ENCODE measurements at regions not wholly inside any gene's neighbourhood (a gene's known extent, or its start where the extent isn't known, plus 50 kb on each side); places are given as distances from the start of the nearest gene placed in this dataset.
A peak's percentile ranks its signal among the peaks of the same experiment; 100 is the strongest.
"Not testable (repeated sequence)": the region's sequence is repeated elsewhere in the genome, so short reads cannot be mapped to it uniquely, and the experiment has no call there.

- H3K4me3 ChIP-seq, result no peak overlapping the region
- H3K27me3 ChIP-seq, result peaks cover 0 to 6% of the 10 kb centered on the region in 2 donors
- no peaks in the 10 kb centered on the region for H3K4me1 ChIP-seq
- TF ChIP-seq CTCF (IDR thresholded peaks at IDR 0.05), result no peak
- H3K27ac ChIP-seq, result no peak overlapping the region
- no peaks in the 10 kb centered on the region for H3K36me3 ChIP-seq
- no peaks in the 10 kb centered on the region for H3K9me3 ChIP-seq
- ATAC-seq, result no peak
- intact Hi-C loops (cut with DNase I), result no loop called here
- no peak for DNase-seq
These were observed 69.7 kb downstream of the BMP15 start for GRCh38 chrX:50980251-50980650.

- peak; percentile 22 to 64 for TF ChIP-seq CTCF (IDR thresholded peaks at IDR 0.05)
- H3K4me3 ChIP-seq, result no peak overlapping the region
- ATAC-seq (peak; percentile 74), DNase-seq (peak in 2 of 4 donors; percentile 4 to 17)
- intact Hi-C loops (cut with DNase I), result no loop called here
- no peaks in the 10 kb centered on the region for H3K9me3 ChIP-seq
- H3K36me3 ChIP-seq, result no peaks in the 10 kb centered on the region
- no peaks in the 10 kb centered on the region for H3K4me1 ChIP-seq
- H3K27me3 ChIP-seq, result no peaks in the 10 kb centered on the region
- H3K27ac ChIP-seq, result no peak overlapping the region
These were observed 78.1 kb downstream of the BMP15 start for GRCh38 chrX:50988649-50989048.

- H3K4me3 ChIP-seq, result no peak overlapping the region
- ATAC-seq (no peak), DNase-seq (no peak)
- H3K4me1 ChIP-seq, result no peaks in the 10 kb centered on the region
- H3K27me3 ChIP-seq, result no peaks in the 10 kb centered on the region
- no peaks in the 10 kb centered on the region for H3K9me3 ChIP-seq
- no peak for TF ChIP-seq CTCF (IDR thresholded peaks at IDR 0.05)
- intact Hi-C loops (cut with DNase I), result no loop called here
- no peaks in the 10 kb centered on the region for H3K36me3 ChIP-seq
- no peak overlapping the region for H3K27ac ChIP-seq
These were observed 86.4 kb downstream of the BMP15 start for GRCh38 chrX:50996930-50997329.

- H3K36me3 ChIP-seq; ATAC-seq; intact Hi-C loops (cut with DNase I); H3K27ac ChIP-seq; H3K4me3 ChIP-seq; H3K27me3 ChIP-seq; H3K9me3 ChIP-seq; DNase-seq; H3K4me1 ChIP-seq: not testable (repeated sequence)
These were observed 89.8 kb downstream of the BMP15 start for GRCh38 chrX:51000384-51000783.

GRCh38 chrX:51001733-51002632 is 91.4 kb downstream of the BMP15 start:
- H3K36me3 ChIP-seq; H3K27ac ChIP-seq; H3K27me3 ChIP-seq; intact Hi-C loops (cut with DNase I); H3K9me3 ChIP-seq; DNase-seq; H3K4me3 ChIP-seq; ATAC-seq; H3K4me1 ChIP-seq: not testable (repeated sequence)

GRCh38 chrX:51006064-51006463 is 95.5 kb downstream of the BMP15 start:
- Histone ChIP-seq H3K4me3 (no peak overlapping the region), H3K27me3 (no peaks in the 10 kb centered on the region), H3K9me3 (no peaks in the 10 kb centered on the region), H3K27ac (no peak overlapping the region), H3K4me1 (no peaks in the 10 kb centered on the region), H3K36me3 (no peaks in the 10 kb centered on the region)
- DNase-seq (no peak), ATAC-seq (no peak)
- no peak for TF ChIP-seq CTCF (IDR thresholded peaks at IDR 0.05)
- intact Hi-C loops (cut with DNase I), result no loop called here
